ENCODE measurements at regions not wholly inside any gene's neighbourhood (a gene's known extent, or its start where the extent isn't known, plus 50 kb on each side); places are given as distances from the start of the nearest gene placed in this dataset.

GRCh38 chr17:69710926-69711325 lies 296.4 kb downstream of the MAP2K6 start:
- no peak for TF ChIP-seq Cebpa-rat (IDR thresholded peaks at IDR 0.05)
- Histone ChIP-seq H3K27me3 (no peaks in the 10 kb centered on the region), H3K4me3 (no peak overlapping the region), H3K9ac (no peak overlapping the region), H3K36me3 (no peaks in the 10 kb centered on the region), H4K20me1 (no peaks in the 10 kb centered on the region), H3K27ac (no peak overlapping the region), H3K9me3 (replicated peaks in 1 of 11) (peaks cover 2 to 25% (median 15%) of the 10 kb centered on the region in 11 experiments; a peak in 15 of 22 replicates), H3K4me2 (no peak overlapping the region), H3K4me1 (peaks cover 0 to 12% (median 0%) of the 10 kb centered on the region in 10 experiments; a peak in 4 of 20 replicates)

DNA sequence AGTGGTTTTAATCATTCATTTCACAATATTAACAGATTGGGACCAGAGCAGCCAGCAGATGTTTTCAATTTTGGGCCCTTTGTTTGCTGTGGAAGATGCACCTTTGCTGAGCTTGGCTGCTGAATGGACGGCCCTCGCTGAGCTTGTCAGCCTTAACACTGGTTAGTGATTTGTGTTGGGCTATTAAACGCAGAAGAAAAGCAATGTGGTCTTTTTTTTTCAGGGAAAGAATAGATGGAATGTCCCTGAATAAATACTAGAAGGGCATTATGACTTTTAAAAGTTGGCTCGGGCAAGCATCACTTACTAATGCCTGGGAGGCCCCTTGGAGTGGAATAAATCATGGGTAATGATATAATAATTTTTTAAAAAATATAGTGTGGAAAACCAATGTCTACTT lies 297.0 kb downstream of the MAP2K6 start:
- Histone ChIP-seq H3K9ac (no peak overlapping the region), H3K27me3 (no peaks in the 10 kb centered on the region), H3K4me3 (no peak overlapping the region), H4K20me1 (no peaks in the 10 kb centered on the region), H3K4me1 (peaks cover 0 to 12% (median 0%) of the 10 kb centered on the region in 10 experiments; a peak in 4 of 20 replicates), H3K4me2 (no peak overlapping the region), H3K9me3 (replicated peaks in 1 of 11) (peaks cover 6 to 28% (median 14%) of the 10 kb centered on the region in 11 experiments; a peak in 15 of 22 replicates), H3K27ac (no peak overlapping the region), H3K36me3 (no peaks in the 10 kb centered on the region)
- TF ChIP-seq Cebpa-rat (IDR thresholded peaks at IDR 0.05), result no peak

DNA sequence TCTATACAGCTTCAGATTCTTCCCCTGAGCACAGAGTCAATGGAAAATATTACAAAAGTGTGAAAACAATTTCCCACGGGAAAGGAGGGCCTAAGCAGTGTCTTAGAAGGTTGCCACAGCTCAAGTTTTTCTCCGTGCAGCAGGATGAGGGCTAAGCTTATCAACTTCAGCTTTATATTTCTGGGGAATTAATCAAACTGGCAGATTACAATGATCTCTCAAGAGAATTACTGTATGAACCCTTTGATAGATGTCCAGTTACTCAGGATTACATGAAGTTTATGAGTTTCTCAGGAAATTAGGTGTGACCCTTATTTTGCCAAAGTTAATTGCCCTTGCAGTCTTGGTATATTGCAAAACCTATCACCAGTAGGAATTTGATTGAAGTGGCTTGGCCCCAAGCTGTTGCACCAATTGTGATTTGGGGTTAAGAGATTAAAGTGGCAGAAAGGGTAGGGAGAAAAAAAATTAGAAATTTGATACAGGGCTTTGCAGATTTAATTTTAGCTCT lies 298.4 kb downstream of the MAP2K6 start:
- no peak for TF ChIP-seq Cebpa-rat (IDR thresholded peaks at IDR 0.05)
- Histone ChIP-seq H3K36me3 (no peaks in the 10 kb centered on the region), H3K4me3 (no peak overlapping the region), H3K27me3 (no peaks in the 10 kb centered on the region), H3K4me1 (peaks cover 0 to 12% (median 0%) of the 10 kb centered on the region in 10 experiments; a peak in 4 of 20 replicates), H3K9me3 (replicated peaks in 1 of 11) (peaks cover 0 to 15% (median 6%) of the 10 kb centered on the region in 11 experiments; a peak in 11 of 22 replicates), H4K20me1 (no peaks in the 10 kb centered on the region), H3K27ac (no peak overlapping the region), H3K4me2 (peak overlapping the region in 1 of 11 experiments; percentile 9; a peak in 1 of 22 replicates), H3K9ac (no peak overlapping the region)

- peaks cover 0 to 15% (median 6%) of the 10 kb centered on the region in 11 experiments; a peak in 9 of 22 replicates for H3K9me3 ChIP-seq (replicated peaks in 1 of 11)
- H3K27me3 ChIP-seq, result no peaks in the 10 kb centered on the region
- H4K20me1 ChIP-seq, result no peaks in the 10 kb centered on the region
- H3K4me1 ChIP-seq, result peaks cover 0 to 12% (median 0%) of the 10 kb centered on the region in 10 experiments; a peak in 4 of 20 replicates
- no peak overlapping the region for H3K9ac ChIP-seq
- no peak for TF ChIP-seq Cebpa-rat (IDR thresholded peaks at IDR 0.05)
- H3K27ac ChIP-seq, result no peak overlapping the region
- H3K36me3 ChIP-seq, result no peaks in the 10 kb centered on the region
- H3K4me2 ChIP-seq, result no peak overlapping the region
- H3K4me3 ChIP-seq, result no peak overlapping the region
Observed at GRCh38 chr17:69713815-69714214, 299.3 kb downstream of the MAP2K6 start.

DNA sequence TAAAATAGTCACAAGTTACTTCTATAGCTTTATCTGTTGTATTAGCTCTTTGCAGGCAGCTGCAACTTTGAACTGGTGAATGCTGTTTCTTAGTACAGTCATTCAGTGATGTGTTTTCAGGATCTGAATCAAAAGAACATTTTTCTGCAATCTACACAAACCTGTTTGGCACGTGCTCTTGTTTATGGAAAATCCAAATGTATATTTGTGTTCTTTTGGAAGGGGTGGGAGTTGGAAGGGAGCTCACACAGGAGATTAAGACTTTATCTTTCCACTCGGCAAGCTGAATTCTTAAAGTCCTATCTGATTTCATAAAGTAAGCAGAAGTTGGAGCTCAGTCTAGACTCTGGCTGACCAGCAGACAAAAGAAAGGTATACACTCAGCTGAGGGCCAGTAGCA lies 300.2 kb downstream of the MAP2K6 start:
- Histone ChIP-seq H3K36me3 (no peaks in the 10 kb centered on the region), H4K20me1 (no peaks in the 10 kb centered on the region), H3K27me3 (no peaks in the 10 kb centered on the region), H3K4me1 (peaks cover 0 to 8% (median 0%) of the 10 kb centered on the region in 10 experiments; a peak in 3 of 20 replicates), H3K4me3 (no peak overlapping the region), H3K4me2 (no peak overlapping the region), H3K9me3 (replicated peaks in 1 of 11) (peaks cover 0 to 9% (median 5%) of the 10 kb centered on the region in 11 experiments; a peak in 9 of 22 replicates), H3K9ac (no peak overlapping the region), H3K27ac (no peak overlapping the region)
- no peak for TF ChIP-seq Cebpa-rat (IDR thresholded peaks at IDR 0.05)

GRCh38 chr17:69715656-69716055 lies 301.2 kb downstream of the MAP2K6 start:
- no peak overlapping the region for H3K4me3 ChIP-seq
- H3K36me3 ChIP-seq, result no peaks in the 10 kb centered on the region
- H3K27ac ChIP-seq, result no peak overlapping the region
- TF ChIP-seq Cebpa-rat (IDR thresholded peaks at IDR 0.05), result no peak
- H3K9ac ChIP-seq, result no peak overlapping the region
- H4K20me1 ChIP-seq, result no peaks in the 10 kb centered on the region
- H3K4me1 ChIP-seq, result peaks cover 0 to 8% (median 0%) of the 10 kb centered on the region in 10 experiments; a peak in 3 of 20 replicates
- no peak overlapping the region for H3K4me2 ChIP-seq
- no peaks in the 10 kb centered on the region for H3K27me3 ChIP-seq
- peaks cover 0 to 8% (median 5%) of the 10 kb centered on the region in 11 experiments; a peak in 7 of 22 replicates for H3K9me3 ChIP-seq (replicated peaks in 1 of 11)

- Histone ChIP-seq H3K4me1 (peaks cover 0 to 8% (median 0%) of the 10 kb centered on the region in 10 experiments; a peak in 3 of 20 replicates), H3K4me2 (no peak overlapping the region), H3K4me3 (no peak overlapping the region), H3K36me3 (no peaks in the 10 kb centered on the region), H3K9ac (no peak overlapping the region), H3K9me3 (replicated peaks in 1 of 11) (peaks cover 0 to 8% (median 5%) of the 10 kb centered on the region in 11 experiments; a peak in 6 of 22 replicates), H3K27me3 (no peaks in the 10 kb centered on the region), H4K20me1 (no peaks in the 10 kb centered on the region), H3K27ac (no peak overlapping the region)
- no peak for TF ChIP-seq Cebpa-rat (IDR thresholded peaks at IDR 0.05)
Observed at GRCh38 chr17:69716556-69716955, 302.1 kb downstream of the MAP2K6 start.

- no peak for TF ChIP-seq Cebpa-rat (IDR thresholded peaks at IDR 0.05)
Observed at GRCh38 chr17:69717214-69717613, 302.7 kb downstream of the MAP2K6 start.

GRCh38 chr17:69717819-69718218 lies 303.3 kb downstream of the MAP2K6 start:
- no peaks in the 10 kb centered on the region for H3K27me3 ChIP-seq
- no peaks in the 10 kb centered on the region for H3K36me3 ChIP-seq
- no peak overlapping the region for H3K9ac ChIP-seq
- TF ChIP-seq Cebpa-rat (IDR thresholded peaks at IDR 0.05), result no peak
- no peak overlapping the region for H3K4me3 ChIP-seq
- H3K27ac ChIP-seq, result no peak overlapping the region
- H3K9me3 ChIP-seq (replicated peaks in 1 of 11), result peaks cover 0 to 8% (median 5%) of the 10 kb centered on the region in 11 experiments; a peak in 6 of 22 replicates
- H4K20me1 ChIP-seq, result no peaks in the 10 kb centered on the region
- peaks cover 0 to 4% (median 0%) of the 10 kb centered on the region in 10 experiments; a peak in 3 of 20 replicates for H3K4me1 ChIP-seq
- H3K4me2 ChIP-seq, result no peak overlapping the region

More at GRCh38 chr17:69717214-69717613, 302.7 kb downstream of the MAP2K6 start:
- no peaks in the 10 kb centered on the region for H4K20me1 ChIP-seq
- H3K9ac ChIP-seq, result no peak overlapping the region
- H3K4me1 ChIP-seq, result peaks cover 0 to 8% (median 0%) of the 10 kb centered on the region in 10 experiments; a peak in 3 of 20 replicates
- no peak overlapping the region for H3K27ac ChIP-seq
- H3K36me3 ChIP-seq, result no peaks in the 10 kb centered on the region
- no peak overlapping the region for H3K4me2 ChIP-seq
- H3K9me3 ChIP-seq (replicated peaks in 1 of 11), result peaks cover 0 to 8% (median 5%) of the 10 kb centered on the region in 11 experiments; a peak in 6 of 22 replicates
- no peak overlapping the region for H3K4me3 ChIP-seq
- no peaks in the 10 kb centered on the region for H3K27me3 ChIP-seq

Measured in BLaER1 treated with 17β-estradiol and CSF1 and Interleukin-3, amounts not matched to agents 10 nM and 100 nM (cell line).